Nephron (organoid): ENCODE measurements at regions not wholly inside any gene's neighbourhood (a gene's known extent, or its start where the extent isn't known, plus 50 kb on each side); places are given as distances from the start of the nearest gene placed in this dataset.

Experiments
- H3K27ac Mint-ChIP-seq, 3 experiments: 2 replicates each; pipeline ENCODE4 v1.8.0; 2020; ENCODE audit warnings: mixed read lengths in 3 of 3, mild to moderate bottlenecking in 2 of 3, moderate library complexity in 1 of 3
- H3K27me3 Mint-ChIP-seq: 2 replicates; pipeline ENCODE4 v1.8.0; 2021; ENCODE audit warnings: low read depth, mild to moderate bottlenecking, moderate library complexity, mixed read lengths
- H3K36me3 Mint-ChIP-seq: 2 replicates; pipeline ENCODE4 v1.8.0; 2020; ENCODE audit warnings: low read depth, mixed read lengths
- H3K4me1 Mint-ChIP-seq: 2 replicates; pipeline ENCODE4 v1.8.0; 2020; ENCODE audit warnings: mixed read lengths
- H3K4me3 Mint-ChIP-seq, 3 experiments: 2 replicates each; pipeline ENCODE4 v1.8.0; 2020; ENCODE audit warnings: mild to moderate bottlenecking in 3 of 3, mixed read lengths in 3 of 3, moderate library complexity in 2 of 3
- H3K9me3 Mint-ChIP-seq: 2 replicates; pipeline ENCODE4 v1.8.0; 2020; ENCODE audit warnings: mixed read lengths
- TF ChIP-seq, protein P1 (sequence below), 3 experiments: fragments of 200-600 bp; sonication (generic); IDR thresholded peaks; one replicate each; pipeline ENCODE4 v1.5.0; 2021; ENCODE audit warnings: antibody characterized with exemption in 3 of 3; ENCODE audit not compliant: unreplicated experiment in 3 of 3

DNA sequence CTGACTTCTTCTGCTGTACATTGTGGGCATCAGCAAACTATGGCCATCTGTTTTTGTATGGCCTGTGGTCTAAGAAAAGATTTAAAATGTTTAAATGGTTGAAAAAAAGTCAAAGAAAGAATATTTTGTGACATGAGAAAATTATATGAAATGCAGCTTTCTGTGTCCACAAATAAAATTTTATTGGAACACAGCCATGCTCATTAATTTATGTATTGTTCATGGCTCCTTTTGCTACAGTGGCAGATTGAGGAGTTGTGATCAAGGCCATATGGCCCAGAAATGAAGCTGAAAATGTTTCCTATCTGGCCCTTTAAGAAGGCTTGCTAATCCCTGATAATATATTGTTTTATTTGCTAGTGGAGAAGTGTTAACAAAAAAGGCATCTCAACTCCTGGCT, 162.0 kb downstream of the SLC4A3 start:
- Mint-ChIP-seq H3K4me3 (no peak overlapping the region), H3K27ac (peak overlapping the region; percentile 75 to 94 (median 82))

DNA sequence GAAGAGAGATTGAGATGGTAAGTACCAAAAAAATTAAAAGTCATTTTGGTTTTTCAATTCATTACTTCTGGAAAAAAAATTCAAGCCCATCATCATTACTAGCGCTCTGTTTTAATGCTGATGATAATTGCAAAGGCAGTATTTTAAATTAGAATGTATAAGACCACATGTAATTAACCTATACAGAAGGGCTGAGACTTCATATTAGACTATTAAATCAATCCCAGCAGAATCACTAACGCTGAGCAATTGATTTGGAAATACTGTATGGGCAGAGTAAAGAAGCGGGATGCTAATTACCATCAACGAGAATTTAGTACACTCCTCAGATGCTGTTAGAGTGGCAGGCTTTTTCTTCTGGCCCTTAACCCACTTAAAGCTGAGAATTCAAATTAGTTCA, 165.0 kb downstream of the SLC4A3 start:
- Mint-ChIP-seq H3K27me3 (peaks cover 5% of the 10 kb centered on the region), H3K4me3 (no peak overlapping the region), H3K27ac (no peak overlapping the region), H3K9me3 (peaks cover 4% of the 10 kb centered on the region), H3K36me3 (no peaks in the 10 kb centered on the region), H3K4me1 (peaks cover 23% of the 10 kb centered on the region)
- TF ChIP-seq, protein P1, sequence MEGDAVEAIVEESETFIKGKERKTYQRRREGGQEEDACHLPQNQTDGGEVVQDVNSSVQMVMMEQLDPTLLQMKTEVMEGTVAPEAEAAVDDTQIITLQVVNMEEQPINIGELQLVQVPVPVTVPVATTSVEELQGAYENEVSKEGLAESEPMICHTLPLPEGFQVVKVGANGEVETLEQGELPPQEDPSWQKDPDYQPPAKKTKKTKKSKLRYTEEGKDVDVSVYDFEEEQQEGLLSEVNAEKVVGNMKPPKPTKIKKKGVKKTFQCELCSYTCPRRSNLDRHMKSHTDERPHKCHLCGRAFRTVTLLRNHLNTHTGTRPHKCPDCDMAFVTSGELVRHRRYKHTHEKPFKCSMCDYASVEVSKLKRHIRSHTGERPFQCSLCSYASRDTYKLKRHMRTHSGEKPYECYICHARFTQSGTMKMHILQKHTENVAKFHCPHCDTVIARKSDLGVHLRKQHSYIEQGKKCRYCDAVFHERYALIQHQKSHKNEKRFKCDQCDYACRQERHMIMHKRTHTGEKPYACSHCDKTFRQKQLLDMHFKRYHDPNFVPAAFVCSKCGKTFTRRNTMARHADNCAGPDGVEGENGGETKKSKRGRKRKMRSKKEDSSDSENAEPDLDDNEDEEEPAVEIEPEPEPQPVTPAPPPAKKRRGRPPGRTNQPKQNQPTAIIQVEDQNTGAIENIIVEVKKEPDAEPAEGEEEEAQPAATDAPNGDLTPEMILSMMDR (IDR thresholded peaks at IDR 0.05; ENCODE audit: unreplicated experiment in 3 of 3): no peak

More for the DNA sequence above, 162.0 kb downstream of the SLC4A3 start:
- TF ChIP-seq, protein P1 (IDR thresholded peaks at IDR 0.05; ENCODE audit: unreplicated experiment in 3 of 3): no peak
- no peaks in the 10 kb centered on the region for H3K36me3 Mint-ChIP-seq
- peaks cover 14% of the 10 kb centered on the region for H3K27me3 Mint-ChIP-seq
- H3K9me3 Mint-ChIP-seq: peaks cover 3% of the 10 kb centered on the region
- H3K4me1 Mint-ChIP-seq: peaks cover 22% of the 10 kb centered on the region

DNA sequence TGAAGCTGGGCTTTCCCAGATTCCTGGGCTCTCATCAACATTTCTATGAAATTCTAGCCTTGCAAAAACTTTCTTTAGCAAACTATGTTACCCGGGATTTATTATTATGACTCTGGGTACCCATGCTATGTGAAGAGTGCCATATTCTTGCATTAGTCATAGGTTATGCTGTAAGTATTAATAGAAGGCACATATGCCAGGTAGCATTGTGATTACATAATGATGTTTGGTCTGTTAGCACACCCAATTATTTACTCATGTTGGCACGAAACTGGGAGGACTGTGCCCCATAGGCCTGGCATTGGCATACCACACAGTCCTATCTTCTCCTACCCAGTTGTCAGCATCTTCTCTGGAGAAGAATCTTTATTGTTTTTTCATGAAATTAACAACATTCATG, 171.0 kb downstream of the SLC4A3 start:
- no peaks in the 10 kb centered on the region for H3K36me3 Mint-ChIP-seq
- H3K9me3 Mint-ChIP-seq: peaks cover 10% of the 10 kb centered on the region
- H3K4me1 Mint-ChIP-seq: peaks cover 18% of the 10 kb centered on the region
- no peak overlapping the region for H3K27ac Mint-ChIP-seq
- H3K4me3 Mint-ChIP-seq: no peak overlapping the region
- H3K27me3 Mint-ChIP-seq: no peaks in the 10 kb centered on the region
- TF ChIP-seq, protein P1 (IDR thresholded peaks at IDR 0.05; ENCODE audit: unreplicated experiment in 3 of 3): no peak

DNA sequence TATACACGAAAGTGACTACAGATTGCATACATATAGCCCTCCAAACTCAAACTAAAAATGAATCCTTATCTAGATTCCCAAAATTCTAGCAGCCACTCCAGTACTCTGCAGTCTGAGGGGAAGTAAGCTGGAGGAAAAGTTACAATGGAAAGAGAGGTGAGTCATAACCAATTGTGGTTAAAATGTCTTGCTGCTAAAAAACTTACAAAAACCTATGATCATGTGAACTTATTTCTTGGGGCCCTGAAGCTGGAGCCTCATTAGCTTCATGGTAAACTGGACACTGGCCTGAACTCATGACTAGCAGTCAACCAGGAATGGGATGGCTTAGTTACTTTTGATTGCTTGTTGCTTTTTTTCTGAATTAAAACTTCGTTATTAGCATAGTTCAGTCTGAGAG, 175.9 kb downstream of the SLC4A3 start:
- Mint-ChIP-seq H3K27me3 (no peaks in the 10 kb centered on the region), H3K36me3 (no peaks in the 10 kb centered on the region), H3K27ac (no peak overlapping the region), H3K4me1 (peaks cover 12% of the 10 kb centered on the region), H3K4me3 (no peak overlapping the region), H3K9me3 (peaks cover 23% of the 10 kb centered on the region)
- TF ChIP-seq, protein P1 (IDR thresholded peaks at IDR 0.05; ENCODE audit: unreplicated experiment in 3 of 3): no peak

DNA sequence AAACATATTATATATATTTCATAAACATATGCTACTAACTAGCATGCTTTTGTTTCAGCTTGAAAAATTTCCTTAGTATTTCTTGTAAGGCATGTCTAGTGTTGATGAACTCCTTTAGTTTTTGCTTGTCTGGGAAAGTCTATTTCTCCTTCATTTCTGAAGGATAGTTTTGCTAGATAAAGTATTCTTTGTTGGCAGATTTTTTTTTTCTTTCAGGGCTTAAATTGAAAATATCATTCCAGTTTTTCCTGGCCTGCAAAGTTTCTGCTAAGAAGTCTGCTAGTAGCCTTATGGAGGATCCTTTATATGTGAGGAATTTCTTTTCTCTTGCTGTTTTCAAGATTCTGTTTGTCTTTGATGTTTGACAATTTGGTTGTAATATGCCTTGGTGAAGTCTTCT, 183.5 kb downstream of the SLC4A3 start:
- Mint-ChIP-seq H3K4me3 (no peak overlapping the region), H3K27me3 (peaks cover 3% of the 10 kb centered on the region), H3K27ac (no peak overlapping the region)

DNA sequence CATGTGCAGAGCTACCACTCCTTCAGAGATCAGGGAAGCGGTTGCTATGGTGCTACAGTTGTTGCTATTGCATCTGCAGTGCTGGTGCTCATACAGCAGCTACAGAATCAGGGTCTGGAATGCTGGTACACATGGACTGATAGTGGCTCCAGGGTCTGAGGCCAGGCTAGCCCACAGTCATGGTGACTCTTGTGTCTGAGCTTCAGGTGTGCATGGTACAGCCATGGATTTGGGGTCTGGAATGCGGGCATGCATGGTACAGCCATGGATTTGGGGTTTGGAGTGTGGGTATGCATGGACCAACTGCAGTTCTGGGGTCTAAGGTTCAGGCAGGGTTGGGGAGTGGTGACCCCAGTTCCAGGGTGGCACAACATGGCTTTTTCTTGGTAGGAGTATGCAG, 185.2 kb downstream of the SLC4A3 start:
- Mint-ChIP-seq H3K4me3 (no peak overlapping the region), H3K36me3 (no peaks in the 10 kb centered on the region), H3K4me1 (no peaks in the 10 kb centered on the region), H3K9me3 (peaks cover 40% of the 10 kb centered on the region), H3K27ac (no peak overlapping the region), H3K27me3 (peaks cover 3% of the 10 kb centered on the region)
- TF ChIP-seq, protein P1 (IDR thresholded peaks at IDR 0.05; ENCODE audit: unreplicated experiment in 3 of 3): no peak

More for the DNA sequence above, 183.5 kb downstream of the SLC4A3 start:
- no peaks in the 10 kb centered on the region for H3K4me1 Mint-ChIP-seq
- H3K9me3 Mint-ChIP-seq: peaks cover 49% of the 10 kb centered on the region
- H3K36me3 Mint-ChIP-seq: no peaks in the 10 kb centered on the region
- TF ChIP-seq, protein P1 (IDR thresholded peaks at IDR 0.05; ENCODE audit: unreplicated experiment in 3 of 3): no peak
